Skeletal muscle satellite cell (primary cell): ENCODE measurements at regions not wholly inside any gene's neighbourhood (a gene's known extent, or its start where the extent isn't known, plus 50 kb on each side); places are given as distances from the start of the nearest gene placed in this dataset.

Experiments
- H3K27me3 ChIP-seq: 2 replicates; pipeline ENCODE4 v1.7.0; 2013; ENCODE audit warnings: low read length; ENCODE audit not compliant: control insufficient read depth, insufficient read depth
- H3K36me3 ChIP-seq: 2 replicates; pipeline ENCODE4 v1.7.0; 2013; ENCODE audit warnings: mild to moderate bottlenecking, control low read depth, low read length; ENCODE audit not compliant: insufficient read depth
- H3K4me1 ChIP-seq: 2 replicates; pipeline ENCODE4 v1.7.0; 2013; ENCODE audit warnings: low read length; ENCODE audit not compliant: control insufficient read depth, insufficient read depth
- H3K4me2 ChIP-seq: 2 replicates; pipeline ENCODE4 v1.7.0; 2013; ENCODE audit warnings: mild to moderate bottlenecking, low read length
- H3K4me3 ChIP-seq: 2 replicates; pipeline ENCODE4 v1.7.0; 2013; ENCODE audit warnings: low read length
- H3K9ac ChIP-seq: 2 replicates; pipeline ENCODE4 v1.7.0; 2013; ENCODE audit warnings: mild to moderate bottlenecking, low read depth, low read length, moderate library complexity
- H3K9me3 ChIP-seq: replicated peaks from 2 replicates; pipeline ENCODE4 v1.7.0; 2013; ENCODE audit warnings: mild to moderate bottlenecking, control low read depth, low read length

DNA sequence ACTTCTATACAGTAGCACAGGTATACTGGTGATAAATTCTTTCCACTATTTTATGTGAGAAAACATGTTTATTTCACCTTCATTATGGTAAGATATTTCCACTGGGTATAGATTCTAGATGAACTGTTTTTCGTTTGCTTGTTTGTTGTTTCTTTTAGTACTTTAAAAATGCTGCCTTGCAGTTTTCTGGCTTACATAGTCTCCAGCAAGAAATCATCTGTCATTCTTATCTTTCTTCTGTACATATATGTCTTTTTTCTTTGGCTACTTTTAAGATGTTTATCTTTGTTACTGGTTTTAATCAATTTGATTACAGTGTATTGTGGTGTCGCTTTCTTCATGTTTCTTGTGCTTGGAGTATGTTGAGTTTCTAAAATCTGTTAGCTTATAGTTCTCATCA, 333.3 kb upstream of the HTR2A start:
- Histone ChIP-seq H3K9ac (no peak overlapping the region), H3K9me3 (no peaks in the 10 kb centered on the region), H3K27me3 (no peaks in the 10 kb centered on the region), H3K4me3 (no peak overlapping the region), H3K4me2 (no peak overlapping the region), H3K4me1 (peaks cover 5% of the 10 kb centered on the region), H3K36me3 (no peaks in the 10 kb centered on the region)

DNA sequence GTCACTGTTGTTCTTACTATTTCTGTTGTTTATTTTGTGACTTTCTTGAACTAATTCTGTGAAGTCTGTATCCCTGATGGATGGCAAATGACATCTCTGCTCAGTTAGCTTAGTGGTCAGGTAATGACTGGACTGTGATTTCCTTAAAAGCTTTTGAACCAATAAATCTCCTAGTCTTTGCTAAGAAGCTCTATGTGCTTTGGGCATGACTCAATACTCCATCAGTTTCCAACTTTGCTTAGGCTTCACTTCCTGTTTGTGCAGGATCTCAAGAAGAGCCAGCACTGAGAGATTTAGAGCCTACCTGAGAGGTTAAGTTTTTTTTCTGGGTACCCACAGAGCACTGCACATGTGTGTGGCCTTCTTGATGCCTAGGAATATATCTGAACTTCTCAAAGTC, 329.7 kb upstream of the HTR2A start:
- H3K9me3 ChIP-seq: no peaks in the 10 kb centered on the region
- H3K4me2 ChIP-seq: no peak overlapping the region
- H3K27me3 ChIP-seq: no peaks in the 10 kb centered on the region
- H3K4me1 ChIP-seq: peaks cover 5% of the 10 kb centered on the region
- no peak overlapping the region for H3K9ac ChIP-seq
- no peak overlapping the region for H3K4me3 ChIP-seq
- H3K36me3 ChIP-seq: no peaks in the 10 kb centered on the region

DNA sequence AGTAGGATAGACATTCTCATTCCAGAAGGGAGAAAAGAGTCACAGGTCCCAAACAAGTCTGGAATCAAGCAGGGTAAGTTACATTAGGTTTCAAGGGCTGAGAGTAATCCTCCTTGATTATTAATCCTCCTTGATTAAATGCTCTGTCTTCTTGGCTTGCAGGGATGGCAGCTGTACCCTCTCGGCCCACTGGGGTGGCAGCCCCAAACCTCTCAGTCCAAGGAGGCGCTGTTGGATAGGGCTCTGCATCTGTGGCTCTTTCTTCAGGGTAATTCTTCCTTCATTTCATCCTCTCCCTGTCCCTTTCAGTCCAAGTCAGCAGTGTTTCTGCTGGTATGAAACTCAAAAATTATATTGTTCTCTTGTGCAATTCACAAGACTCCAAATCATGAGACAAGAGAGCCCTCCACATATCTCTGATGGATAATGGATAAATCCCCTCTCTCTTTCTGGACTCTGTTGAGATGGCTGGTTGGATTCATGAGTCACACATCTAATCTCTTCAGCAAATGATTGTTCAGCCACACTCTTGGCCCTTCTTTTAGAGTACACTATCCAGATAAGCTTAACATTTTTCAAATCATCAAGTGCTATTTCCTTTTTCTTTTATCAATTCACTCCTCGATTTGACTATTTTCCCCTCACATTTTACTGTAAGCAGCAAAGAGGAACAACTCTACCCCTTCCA, 323.7 kb upstream of the HTR2A start:
- Histone ChIP-seq H3K27me3 (no peaks in the 10 kb centered on the region), H3K36me3 (no peaks in the 10 kb centered on the region), H3K4me2 (no peak overlapping the region), H3K9me3 (no peaks in the 10 kb centered on the region), H3K9ac (no peak overlapping the region), H3K4me3 (no peak overlapping the region), H3K4me1 (peaks cover 16% of the 10 kb centered on the region)

DNA sequence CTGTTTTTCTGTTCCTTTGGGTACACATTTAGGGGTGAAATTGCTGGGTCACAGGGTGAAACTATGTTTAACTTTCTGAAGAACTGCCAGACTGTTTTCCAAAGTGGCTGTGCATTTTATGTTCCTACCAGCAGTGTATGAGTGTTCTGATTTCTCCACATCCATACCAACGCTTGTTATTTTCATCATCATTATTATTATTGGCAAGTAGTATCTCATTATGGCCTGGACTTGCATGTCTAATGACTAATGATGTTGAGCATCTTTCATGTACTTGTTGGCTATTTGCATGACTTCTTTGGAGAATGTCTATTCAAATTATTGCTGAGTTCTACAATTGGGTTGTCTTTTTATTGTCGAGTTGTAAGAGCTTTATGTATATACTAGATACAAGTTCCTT, 321.8 kb upstream of the HTR2A start:
- no peak overlapping the region for H3K9ac ChIP-seq
- no peaks in the 10 kb centered on the region for H3K27me3 ChIP-seq
- no peak overlapping the region for H3K4me2 ChIP-seq
- H3K36me3 ChIP-seq: no peaks in the 10 kb centered on the region
- H3K4me1 ChIP-seq: peaks cover 22% of the 10 kb centered on the region
- H3K9me3 ChIP-seq: no peaks in the 10 kb centered on the region
- H3K4me3 ChIP-seq: no peak overlapping the region

DNA sequence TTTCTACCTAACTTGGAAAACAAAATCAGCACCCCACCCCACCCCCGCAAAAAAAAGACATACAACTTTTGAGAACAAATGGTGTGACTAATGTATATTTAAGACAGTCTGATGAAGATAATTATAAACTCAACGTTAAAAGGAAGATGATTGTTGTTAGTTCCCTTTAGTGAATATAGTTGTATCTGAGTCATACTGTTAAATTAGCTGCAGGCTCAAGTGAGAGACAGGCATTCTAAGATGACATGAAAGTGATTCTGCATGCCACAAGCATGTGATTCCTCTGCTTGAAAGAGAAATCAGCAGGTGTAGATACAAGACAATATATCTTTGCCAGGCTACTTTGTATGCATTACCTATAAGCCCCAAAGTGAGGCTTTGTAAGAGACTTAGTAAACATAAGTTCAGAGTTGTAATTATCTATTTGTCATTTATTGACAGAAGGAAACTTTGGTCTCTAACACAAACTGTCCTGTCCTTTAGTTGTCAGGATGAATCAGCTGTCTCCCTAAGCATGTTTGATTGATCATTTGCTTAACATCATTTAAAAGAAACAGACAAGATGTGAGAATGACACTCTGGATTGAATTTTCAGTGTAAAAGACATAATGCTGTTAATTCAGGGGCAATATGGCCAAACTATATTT, 319.4 kb upstream of the HTR2A start:
- peak overlapping the region; percentile 53 for H3K9ac ChIP-seq
- H3K4me2 ChIP-seq: peak overlapping the region; percentile 48
- H3K27me3 ChIP-seq: no peaks in the 10 kb centered on the region
- H3K36me3 ChIP-seq: no peaks in the 10 kb centered on the region
- peak overlapping the region; percentile 11 for H3K4me3 ChIP-seq
- H3K9me3 ChIP-seq: no peaks in the 10 kb centered on the region
- H3K4me1 ChIP-seq: peaks cover 32% of the 10 kb centered on the region

DNA sequence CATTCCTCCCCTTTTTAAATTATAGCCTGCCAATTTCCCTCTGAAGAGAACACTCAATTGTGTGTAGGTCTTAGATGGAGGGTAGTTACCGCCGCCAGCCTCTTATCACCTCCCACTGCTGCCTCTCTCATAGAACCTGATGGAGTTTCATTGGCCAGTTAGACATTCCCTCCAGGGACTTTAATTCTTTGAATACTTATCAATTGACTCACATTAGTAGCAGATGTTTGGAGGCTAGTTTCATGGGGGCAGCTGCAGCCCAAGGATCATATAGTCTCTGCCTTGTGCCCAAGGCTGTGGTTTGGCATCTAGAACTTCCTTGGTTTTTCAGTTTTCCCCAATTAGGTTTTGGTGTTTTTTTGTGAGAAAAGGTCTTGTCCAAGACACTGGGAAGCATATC, 318.9 kb upstream of the HTR2A start:
- peak overlapping the region; percentile 53 for H3K9ac ChIP-seq
- H3K9me3 ChIP-seq: no peaks in the 10 kb centered on the region
- H3K4me1 ChIP-seq: peaks cover 37% of the 10 kb centered on the region
- H3K27me3 ChIP-seq: no peaks in the 10 kb centered on the region
- peak overlapping the region; percentile 48 for H3K4me2 ChIP-seq
- no peaks in the 10 kb centered on the region for H3K36me3 ChIP-seq
- peak overlapping the region; percentile 11 for H3K4me3 ChIP-seq

DNA sequence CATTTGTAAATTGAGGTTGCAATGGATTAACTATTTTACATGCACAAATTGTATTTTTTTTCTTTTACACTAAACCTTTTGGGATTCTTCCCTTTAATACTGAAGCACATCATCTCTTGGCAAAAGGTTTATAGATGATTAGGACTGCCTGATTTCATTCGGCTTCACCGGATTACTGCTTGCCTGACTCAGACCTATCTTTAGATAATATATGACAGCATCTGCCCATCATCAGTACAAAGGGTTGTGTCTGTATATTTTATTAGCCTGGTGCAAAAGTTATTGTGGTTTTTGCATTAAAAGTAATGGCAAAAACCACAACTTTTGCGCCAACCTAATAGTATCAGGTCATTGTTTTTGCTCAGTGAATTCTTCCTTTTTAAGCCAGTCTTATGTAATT, 316.2 kb upstream of the HTR2A start:
- Histone ChIP-seq H3K36me3 (no peaks in the 10 kb centered on the region), H3K4me1 (peaks cover 39% of the 10 kb centered on the region), H3K4me2 (no peak overlapping the region), H3K9me3 (no peaks in the 10 kb centered on the region), H3K27me3 (no peaks in the 10 kb centered on the region), H3K4me3 (no peak overlapping the region), H3K9ac (no peak overlapping the region)

DNA sequence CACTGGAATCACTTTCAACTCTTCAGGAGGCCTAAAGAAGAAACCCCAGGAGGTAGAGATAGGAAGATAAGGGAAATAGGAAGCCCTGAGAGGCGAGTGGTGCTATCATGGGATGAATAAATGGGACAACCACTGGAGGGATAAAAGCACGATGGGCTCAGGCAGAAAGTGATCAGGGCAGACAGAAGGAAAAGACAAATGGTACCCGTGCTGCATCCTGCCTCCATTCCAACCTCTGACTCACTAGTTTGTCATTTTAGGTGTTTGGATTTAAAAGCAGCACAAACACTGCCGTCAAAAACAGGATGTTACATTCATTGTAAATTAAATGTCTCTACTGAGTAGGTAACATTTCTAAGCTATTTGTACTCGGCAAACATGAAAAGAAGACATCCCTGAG, 314.3 kb upstream of the HTR2A start:
- Histone ChIP-seq H3K27me3 (no peaks in the 10 kb centered on the region), H3K4me1 (peaks cover 27% of the 10 kb centered on the region), H3K36me3 (no peaks in the 10 kb centered on the region), H3K9me3 (no peaks in the 10 kb centered on the region), H3K4me2 (no peak overlapping the region), H3K9ac (no peak overlapping the region), H3K4me3 (no peak overlapping the region)

DNA sequence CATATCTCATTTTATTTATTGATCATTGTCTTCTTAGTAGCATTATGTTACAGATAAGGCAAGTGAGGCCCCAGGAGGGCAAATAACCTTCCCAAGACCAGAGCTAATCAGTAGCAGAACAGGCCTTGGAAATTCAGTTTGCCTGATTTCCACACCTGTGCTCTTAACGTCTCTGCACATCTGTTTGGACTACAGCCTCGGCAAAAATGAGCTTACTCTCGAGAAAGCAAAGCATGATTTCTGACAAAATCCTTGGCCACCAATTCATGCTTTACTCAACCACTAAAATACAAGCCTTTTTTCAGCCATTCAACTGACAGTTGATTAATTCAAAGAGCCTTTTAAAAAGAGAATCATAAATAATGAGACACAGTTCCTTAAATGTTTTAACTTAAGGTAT, 309.3 kb upstream of the HTR2A start:
- Histone ChIP-seq H3K36me3 (no peaks in the 10 kb centered on the region), H3K27me3 (no peaks in the 10 kb centered on the region), H3K9me3 (no peaks in the 10 kb centered on the region), H3K4me1 (peaks cover 5% of the 10 kb centered on the region), H3K9ac (no peak overlapping the region), H3K4me3 (no peak overlapping the region), H3K4me2 (no peak overlapping the region)

DNA sequence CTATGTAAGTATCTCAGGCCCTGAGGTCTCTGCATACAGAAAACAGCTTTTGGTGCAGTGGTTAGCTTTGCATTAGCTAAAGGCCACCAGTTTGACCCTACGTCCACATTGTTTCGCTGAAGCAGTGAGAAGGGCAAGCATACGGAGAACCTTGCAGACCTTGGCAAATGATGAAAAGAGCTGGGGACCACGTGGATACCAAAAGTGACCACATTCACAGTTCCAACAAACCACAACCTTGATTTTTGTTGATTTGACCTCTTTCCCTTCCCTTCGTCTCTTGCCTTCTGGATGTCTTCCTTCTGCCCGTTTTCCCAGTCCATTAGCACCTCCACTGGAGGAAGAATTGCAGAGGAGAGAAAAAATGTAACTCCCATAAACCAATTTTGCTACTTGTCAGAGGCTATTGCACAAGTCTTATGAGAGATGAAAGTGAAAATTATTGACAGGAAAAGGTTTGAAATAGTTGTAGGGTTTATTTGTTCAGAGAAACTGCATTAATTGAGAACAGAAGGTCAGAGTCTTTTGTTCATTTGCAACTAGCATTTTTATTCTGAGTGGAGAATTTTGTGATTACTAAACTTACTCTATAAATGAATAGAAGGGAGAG, 293.9 kb upstream of the HTR2A start:
- H3K36me3 ChIP-seq: no peaks in the 10 kb centered on the region
- H3K9me3 ChIP-seq: no peaks in the 10 kb centered on the region
- H3K4me3 ChIP-seq: no peak overlapping the region
- no peak overlapping the region for H3K4me2 ChIP-seq
- no peaks in the 10 kb centered on the region for H3K27me3 ChIP-seq
- H3K4me1 ChIP-seq: peaks cover 9% of the 10 kb centered on the region
- no peak overlapping the region for H3K9ac ChIP-seq

DNA sequence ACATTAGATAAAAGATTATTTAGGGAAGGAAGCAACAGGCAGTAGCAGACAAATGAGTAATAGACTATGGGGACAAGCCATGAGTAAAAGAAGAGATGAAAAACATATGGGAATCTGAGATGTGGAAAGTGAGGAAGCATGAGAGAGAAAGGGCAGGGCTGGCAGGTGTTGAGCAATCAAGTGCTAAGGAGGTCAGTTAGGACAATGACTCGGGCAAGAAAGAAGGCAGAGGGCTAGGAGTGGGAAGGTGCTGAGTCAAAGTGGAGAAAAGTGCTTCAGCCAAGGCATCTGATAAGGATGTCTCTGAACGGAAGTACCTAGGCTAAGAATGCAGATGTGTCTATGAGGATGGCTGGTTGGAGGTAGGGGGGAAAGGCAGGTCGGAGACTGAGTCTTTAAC, 291.9 kb upstream of the HTR2A start:
- Histone ChIP-seq H3K4me1 (peaks cover 9% of the 10 kb centered on the region), H3K4me3 (no peak overlapping the region), H3K4me2 (no peak overlapping the region), H3K36me3 (no peaks in the 10 kb centered on the region), H3K27me3 (no peaks in the 10 kb centered on the region), H3K9me3 (no peaks in the 10 kb centered on the region), H3K9ac (no peak overlapping the region)

DNA sequence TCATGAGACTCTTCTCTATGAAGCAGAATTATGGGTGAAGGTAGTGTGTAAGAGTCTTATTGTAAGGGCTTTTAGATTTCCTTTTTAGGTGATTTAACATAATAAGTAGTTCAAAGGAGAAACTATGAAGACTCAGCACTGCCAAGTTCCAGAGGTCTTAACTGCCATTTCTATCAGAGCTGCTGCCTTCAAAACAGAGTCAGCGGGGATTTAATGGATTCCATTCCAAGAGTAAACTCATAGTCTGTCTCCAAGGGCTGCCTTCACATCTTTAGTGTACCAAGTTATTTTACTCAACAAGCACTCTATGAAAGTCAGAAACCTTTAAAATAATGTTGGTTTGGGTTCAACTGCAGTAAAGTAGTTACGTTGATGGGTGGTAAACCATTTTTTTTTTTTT, 289.6 kb upstream of the HTR2A start:
- Histone ChIP-seq H3K4me3 (no peak overlapping the region), H3K4me2 (no peak overlapping the region), H3K9ac (no peak overlapping the region), H3K27me3 (no peaks in the 10 kb centered on the region), H3K36me3 (no peaks in the 10 kb centered on the region), H3K9me3 (no peaks in the 10 kb centered on the region), H3K4me1 (peaks cover 9% of the 10 kb centered on the region)
